Endothelial cell (in vitro differentiated cells): ENCODE measurements at regions not wholly inside any gene's neighbourhood (a gene's known extent, or its start where the extent isn't known, plus 50 kb on each side); places are given as distances from the start of the nearest gene placed in this dataset.

Experiments
- DNase-seq: peaks from one replicate; pipeline ENCODE4 v3.0.0; 2021; ENCODE audit warnings: low spot score
- H3K27ac Mint-ChIP-seq: one replicate; pipeline ENCODE4 v1.8.0; 2021; ENCODE audit warnings: mixed read lengths, inconsistent platforms; ENCODE audit not compliant: unreplicated experiment
- H3K27me3 Mint-ChIP-seq: one replicate; pipeline ENCODE4 v1.8.0; 2021; ENCODE audit warnings: mild to moderate bottlenecking, moderate library complexity, mixed read lengths, inconsistent platforms; ENCODE audit not compliant: unreplicated experiment
- H3K36me3 Mint-ChIP-seq: one replicate; pipeline ENCODE4 v1.8.0; 2021; ENCODE audit warnings: mild to moderate bottlenecking, low read depth, mixed read lengths, inconsistent platforms; ENCODE audit not compliant: unreplicated experiment
- H3K4me1 Mint-ChIP-seq: one replicate; pipeline ENCODE4 v1.8.0; 2021; ENCODE audit warnings: mild to moderate bottlenecking, mixed read lengths, inconsistent platforms; ENCODE audit not compliant: unreplicated experiment
- H3K4me3 Mint-ChIP-seq: one replicate; pipeline ENCODE4 v1.8.0; 2021; ENCODE audit warnings: mild to moderate bottlenecking, mixed read lengths, inconsistent platforms; ENCODE audit not compliant: unreplicated experiment
- H3K9me3 Mint-ChIP-seq: one replicate; pipeline ENCODE4 v1.8.0; 2021; ENCODE audit warnings: mixed read lengths, inconsistent platforms; ENCODE audit not compliant: unreplicated experiment
- CTCF ChIP-seq: fragments of 200-600 bp; sonication (generic); IDR thresholded peaks from one replicate; pipeline ENCODE4 v1.5.0; 2021; ENCODE audit warnings: antibody characterized with exemption; ENCODE audit not compliant: unreplicated experiment

DNA sequence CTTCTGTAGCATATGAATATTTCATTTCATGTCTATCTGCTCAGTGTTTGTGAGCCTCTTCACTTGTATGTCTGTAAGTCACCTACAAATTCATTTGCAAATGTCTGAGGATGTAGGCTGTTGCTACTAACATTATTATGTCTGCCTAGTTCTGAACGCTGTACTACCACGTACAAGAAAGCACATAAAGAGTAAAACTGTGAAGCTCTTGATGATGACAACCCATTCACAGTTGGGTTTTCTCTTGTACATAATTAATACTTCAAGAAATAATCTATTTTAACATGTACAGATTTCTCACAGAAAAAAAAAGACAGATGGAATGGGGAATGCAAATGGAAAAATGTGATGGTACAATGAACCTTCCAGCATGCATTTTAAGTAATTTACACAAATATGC, 64.3 kb upstream of the CPNE8 start:
- H3K36me3 Mint-ChIP-seq: no peaks in the 10 kb centered on the region
- no peak for TF ChIP-seq CTCF
- DNase-seq: no peak
- no peaks in the 10 kb centered on the region for H3K4me1 Mint-ChIP-seq
- H3K9me3 Mint-ChIP-seq: peaks cover 11% of the 10 kb centered on the region
- H3K27me3 Mint-ChIP-seq: no peaks in the 10 kb centered on the region
- no peak overlapping the region for H3K4me3 Mint-ChIP-seq
- H3K27ac Mint-ChIP-seq: no peak overlapping the region

- Mint-ChIP-seq H3K4me1 (peaks cover 10% of the 10 kb centered on the region), H3K36me3 (no peaks in the 10 kb centered on the region), H3K27me3 (peaks cover 2% of the 10 kb centered on the region), H3K9me3 (no peaks in the 10 kb centered on the region), H3K27ac (no peak overlapping the region), H3K4me3 (no peak overlapping the region)
- no peak for DNase-seq
- TF ChIP-seq CTCF: no peak
Measured at GRCh38 chr12:38961683-38962082, 56.3 kb upstream of the CPNE8 start.

- no peak for DNase-seq
- H3K36me3 Mint-ChIP-seq: no peaks in the 10 kb centered on the region
- no peak overlapping the region for H3K4me3 Mint-ChIP-seq
- no peak overlapping the region for H3K27ac Mint-ChIP-seq
- H3K4me1 Mint-ChIP-seq: peaks cover 10% of the 10 kb centered on the region
- no peak for TF ChIP-seq CTCF
- peaks cover 2% of the 10 kb centered on the region for H3K27me3 Mint-ChIP-seq
- no peaks in the 10 kb centered on the region for H3K9me3 Mint-ChIP-seq
Measured at GRCh38 chr12:38961012-38961411, 55.6 kb upstream of the CPNE8 start.

DNA sequence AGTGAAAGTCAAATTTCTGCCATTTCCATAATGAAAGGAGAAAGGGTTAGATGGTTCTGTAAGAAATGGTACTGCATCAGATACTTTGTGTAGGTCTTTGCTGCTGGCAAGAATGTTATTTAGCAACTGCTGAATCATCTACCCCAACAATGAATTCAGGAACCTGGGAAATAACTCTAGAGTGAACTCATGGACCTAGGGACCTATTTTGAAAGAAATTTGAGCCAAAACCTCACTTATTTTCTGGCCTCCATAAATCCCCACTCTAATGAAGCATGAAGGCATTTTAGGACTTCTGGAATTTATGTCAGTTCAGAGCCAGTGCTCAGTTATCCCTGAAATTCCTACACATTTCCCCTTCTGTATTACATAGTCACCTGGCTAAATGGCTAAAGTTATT, 50.9 kb upstream of the CPNE8 start:
- no peaks in the 10 kb centered on the region for H3K36me3 Mint-ChIP-seq
- H3K4me1 Mint-ChIP-seq: no peaks in the 10 kb centered on the region
- H3K27ac Mint-ChIP-seq: no peak overlapping the region
- no peak overlapping the region for H3K4me3 Mint-ChIP-seq
- H3K27me3 Mint-ChIP-seq: no peaks in the 10 kb centered on the region
- no peaks in the 10 kb centered on the region for H3K9me3 Mint-ChIP-seq
- TF ChIP-seq CTCF: no peak
- DNase-seq: no peak
